ENCODE measurements at regions not wholly inside any gene's neighbourhood (a gene's known extent, or its start where the extent isn't known, plus 50 kb on each side); places are given as distances from the start of the nearest gene placed in this dataset.

GRCh38 chr2:33696234-33696633 is 97.1 kb upstream of the FAM98A start:
- TF ChIP-seq POLR2A (IDR thresholded peaks at IDR 0.05) (no peak), CTCF (IDR thresholded peaks at IDR 0.05) (no peak)
